KOPT-K1 (cell line): ENCODE measurements at regions not wholly inside any gene's neighbourhood (a gene's known extent, or its start where the extent isn't known, plus 50 kb on each side); places are given as distances from the start of the nearest gene placed in this dataset.
"Not testable (repeated sequence)": the region's sequence is repeated elsewhere in the genome, so short reads cannot be mapped to it uniquely, and the experiment has no call there.

Experiments
- H3K27ac ChIP-seq: fragments of 200-600 bp; sonication (generic); 2 replicates; pipeline ENCODE4 v1.5.1; 2016; ENCODE audit warnings: antibody characterized with exemption, mild to moderate bottlenecking, low read depth, low read length; ENCODE audit not compliant: poor library complexity, severe bottlenecking
- H3K36me3 ChIP-seq: fragments of 200-600 bp; sonication (generic); 2 replicates; pipeline ENCODE4 v1.5.1; 2017; ENCODE audit warnings: antibody characterized with exemption, mild to moderate bottlenecking, low read length, moderate library complexity; ENCODE audit not compliant: insufficient read depth
- H3K9me3 ChIP-seq: fragments of 200-600 bp; sonication (generic); 2 replicates; pipeline ENCODE4 v1.5.1; 2017; ENCODE audit warnings: antibody characterized with exemption, low read length, mild to moderate bottlenecking; ENCODE audit not compliant: insufficient read depth, poor library complexity, severe bottlenecking

DNA sequence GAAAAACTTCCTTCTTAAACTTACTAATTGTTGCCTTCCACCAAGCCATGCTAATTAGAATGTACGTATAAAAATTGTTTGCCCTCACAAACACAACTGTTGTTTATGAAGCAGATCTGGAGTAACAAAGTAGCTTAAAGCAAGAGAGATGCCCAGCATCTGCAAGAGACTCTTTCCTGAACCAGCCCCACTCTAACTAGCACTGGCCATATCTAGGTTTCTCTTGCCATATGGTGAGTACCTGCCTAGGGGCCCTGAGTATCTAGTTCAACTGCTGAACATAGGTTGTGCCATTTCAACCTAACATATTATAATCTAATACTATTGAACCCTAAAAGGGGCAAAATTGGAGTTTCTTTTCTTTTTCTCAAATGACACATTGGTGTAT is 883.4 kb upstream of the B3GALT2 start:
- no peak overlapping the region for H3K27ac ChIP-seq
- H3K36me3 ChIP-seq = no peaks in the 10 kb centered on the region
- H3K9me3 ChIP-seq = no peaks in the 10 kb centered on the region

DNA sequence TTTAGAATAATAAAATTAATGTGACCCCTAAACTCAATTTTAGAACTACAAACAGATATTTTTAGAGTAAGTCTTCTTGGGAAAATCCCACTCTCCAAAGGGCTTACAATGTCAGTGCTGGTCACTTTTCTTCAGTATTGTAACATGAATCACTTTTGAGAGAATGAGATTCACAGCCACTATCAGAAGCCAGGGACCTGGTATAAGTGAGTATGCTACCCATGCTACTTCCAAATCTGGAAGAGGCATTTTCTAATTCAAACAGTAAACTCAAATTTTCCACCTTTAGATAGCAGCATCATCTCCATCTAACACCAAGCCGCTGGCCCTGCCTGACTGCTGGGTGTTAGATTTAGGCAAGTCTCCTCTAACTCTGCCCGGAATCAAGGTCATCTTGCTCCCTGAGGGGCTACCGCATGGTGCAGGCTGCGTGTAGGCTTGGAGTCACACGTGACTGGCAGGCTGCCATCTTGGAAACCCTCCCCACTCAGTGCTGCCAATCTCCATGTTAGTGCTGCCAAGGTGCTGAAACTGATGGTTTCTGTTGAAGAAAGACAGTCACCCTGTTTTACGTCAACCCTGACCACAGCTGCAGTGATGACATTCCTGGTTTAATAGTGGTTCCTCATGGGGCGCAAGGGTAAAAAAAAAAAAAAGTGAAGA is 882.9 kb upstream of the B3GALT2 start:
- Histone ChIP-seq H3K27ac (no peak overlapping the region), H3K9me3 (no peaks in the 10 kb centered on the region), H3K36me3 (no peaks in the 10 kb centered on the region)

- no peaks in the 10 kb centered on the region for H3K36me3 ChIP-seq
- no peak overlapping the region for H3K27ac ChIP-seq
- no peaks in the 10 kb centered on the region for H3K9me3 ChIP-seq
Measured at GRCh38 chr1:194068446-194069167, 882.2 kb upstream of the B3GALT2 start.

GRCh38 chr1:194067772-194068171 is 881.4 kb upstream of the B3GALT2 start:
- Histone ChIP-seq H3K27ac (no peak overlapping the region), H3K9me3 (no peaks in the 10 kb centered on the region), H3K36me3 (no peaks in the 10 kb centered on the region)

DNA sequence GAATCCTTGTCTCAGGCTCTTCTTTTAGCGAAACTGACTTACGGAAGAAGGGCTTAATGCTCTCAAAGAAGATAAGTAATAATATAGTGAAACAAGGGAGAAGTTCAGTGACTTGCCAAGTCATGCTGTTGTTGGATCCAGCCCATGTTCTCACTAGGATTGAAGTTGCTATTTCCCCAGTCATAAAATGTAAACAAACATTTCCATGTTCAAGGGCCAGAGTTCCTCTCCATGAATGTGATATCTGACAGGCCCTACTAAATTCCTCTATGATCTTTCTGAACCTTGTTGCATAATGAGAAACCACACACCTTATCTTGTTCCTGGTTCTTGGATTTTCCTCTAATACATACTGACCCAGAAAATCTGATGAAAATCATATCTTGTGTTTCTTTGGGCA is 876.5 kb upstream of the B3GALT2 start:
- H3K27ac ChIP-seq = no peak overlapping the region
- H3K9me3 ChIP-seq = peaks cover 8% of the 10 kb centered on the region
- H3K36me3 ChIP-seq = no peaks in the 10 kb centered on the region

- H3K27ac ChIP-seq = no peak overlapping the region
- peaks cover 8% of the 10 kb centered on the region for H3K9me3 ChIP-seq
- no peaks in the 10 kb centered on the region for H3K36me3 ChIP-seq
Measured at GRCh38 chr1:194062526-194062925, 876.1 kb upstream of the B3GALT2 start.

- Histone ChIP-seq H3K9me3 (peaks cover 8% of the 10 kb centered on the region), H3K27ac (no peak overlapping the region), H3K36me3 (no peaks in the 10 kb centered on the region)
Measured at GRCh38 chr1:194060481-194060880, 874.1 kb upstream of the B3GALT2 start.

DNA sequence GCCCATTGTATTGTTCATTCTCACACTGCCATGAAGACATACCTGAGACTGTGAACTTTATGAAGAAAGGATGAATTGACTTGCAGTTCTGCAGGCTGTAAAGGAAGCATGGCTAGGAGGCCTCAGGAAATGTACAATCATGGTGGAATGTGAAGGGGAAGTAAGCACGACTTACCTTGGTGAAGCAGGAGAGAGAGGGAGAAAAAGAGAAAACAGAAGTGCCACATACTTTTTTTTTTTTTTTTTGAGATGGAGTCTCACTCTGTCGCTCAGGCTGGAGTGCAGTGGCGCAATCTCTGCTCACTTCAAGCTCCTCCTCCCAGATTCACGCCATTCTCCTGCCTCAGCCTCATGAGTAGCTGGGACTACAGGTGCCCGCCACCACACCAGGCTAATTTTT is 871.9 kb upstream of the B3GALT2 start:
- H3K27ac ChIP-seq, H3K9me3 ChIP-seq, H3K36me3 ChIP-seq: not testable (repeated sequence)

GRCh38 chr1:194056169-194056568 is 869.8 kb upstream of the B3GALT2 start:
- no peaks in the 10 kb centered on the region for H3K36me3 ChIP-seq
- H3K27ac ChIP-seq = no peak overlapping the region
- H3K9me3 ChIP-seq = peaks cover 8% of the 10 kb centered on the region

GRCh38 chr1:194055536-194055935 is 869.1 kb upstream of the B3GALT2 start:
- Histone ChIP-seq H3K9me3 (peaks cover 8% of the 10 kb centered on the region), H3K36me3 (no peaks in the 10 kb centered on the region), H3K27ac (no peak overlapping the region)

DNA sequence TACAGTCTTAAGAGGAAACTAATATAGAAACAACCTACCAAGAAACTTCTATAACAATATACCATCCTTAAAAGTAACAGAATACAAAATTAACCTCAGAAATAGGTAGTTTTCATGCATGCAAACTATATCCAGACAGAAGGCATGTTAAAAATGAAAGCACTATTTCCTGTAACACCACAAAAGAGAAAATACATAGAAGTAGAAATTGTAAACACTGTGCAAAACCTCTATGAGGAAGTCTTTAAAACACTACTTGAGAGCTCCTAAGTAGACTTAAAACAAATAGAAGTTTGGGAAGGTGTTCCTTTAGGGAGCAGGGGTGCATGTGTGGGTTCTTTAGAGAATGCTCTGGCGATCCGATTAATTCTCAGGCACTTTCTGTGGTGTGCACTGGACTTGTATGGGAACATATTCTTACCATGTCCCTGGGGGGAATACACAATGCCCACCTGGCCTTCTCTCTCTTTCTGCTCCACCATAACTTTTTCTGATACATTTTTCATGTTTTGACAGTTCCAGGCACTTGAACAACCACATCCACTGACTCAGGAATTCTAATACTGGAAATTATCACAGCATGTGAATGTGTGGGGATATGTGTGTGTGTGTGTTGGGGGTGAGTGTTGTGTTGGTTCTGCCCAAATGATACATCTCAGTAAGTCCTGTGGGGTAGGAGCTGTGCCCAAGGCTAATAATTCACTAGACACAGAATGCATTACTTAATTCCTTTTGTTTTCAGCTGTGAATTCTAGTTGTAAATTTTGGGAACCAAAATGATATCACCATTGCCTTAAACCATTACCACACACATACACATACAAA is 866.3 kb upstream of the B3GALT2 start:
- Histone ChIP-seq H3K9me3 (no peaks in the 10 kb centered on the region), H3K27ac (peak overlapping the region; percentile 19), H3K36me3 (no peaks in the 10 kb centered on the region)

GRCh38 chr1:194047921-194048320 is 861.5 kb upstream of the B3GALT2 start:
- Histone ChIP-seq H3K9me3 (no peaks in the 10 kb centered on the region), H3K36me3 (no peaks in the 10 kb centered on the region), H3K27ac (no peak overlapping the region)

DNA sequence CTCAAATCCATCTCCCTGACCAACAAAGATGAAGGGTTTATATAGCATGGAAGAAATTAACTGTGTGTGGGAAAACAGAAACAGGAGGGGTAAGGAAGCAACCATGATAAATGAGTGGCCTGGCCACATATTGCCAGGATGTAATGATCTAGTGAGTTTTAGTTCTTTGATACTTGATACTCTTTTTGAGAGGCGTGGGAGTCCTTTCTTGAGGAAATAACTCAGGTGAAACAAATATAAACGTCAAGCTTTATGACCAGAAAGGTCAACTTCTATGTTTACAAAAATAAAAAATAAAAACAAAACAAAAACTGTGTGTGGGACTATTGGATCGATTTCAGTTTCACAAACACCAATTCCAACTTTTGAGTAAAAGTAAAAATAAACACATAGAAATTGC is 860.8 kb upstream of the B3GALT2 start:
- H3K36me3 ChIP-seq = no peaks in the 10 kb centered on the region
- no peaks in the 10 kb centered on the region for H3K9me3 ChIP-seq
- H3K27ac ChIP-seq = no peak overlapping the region

GRCh38 chr1:194045416-194045815 is 859.0 kb upstream of the B3GALT2 start:
- Histone ChIP-seq H3K9me3 (no peaks in the 10 kb centered on the region), H3K36me3 (no peaks in the 10 kb centered on the region), H3K27ac (no peak overlapping the region)

DNA sequence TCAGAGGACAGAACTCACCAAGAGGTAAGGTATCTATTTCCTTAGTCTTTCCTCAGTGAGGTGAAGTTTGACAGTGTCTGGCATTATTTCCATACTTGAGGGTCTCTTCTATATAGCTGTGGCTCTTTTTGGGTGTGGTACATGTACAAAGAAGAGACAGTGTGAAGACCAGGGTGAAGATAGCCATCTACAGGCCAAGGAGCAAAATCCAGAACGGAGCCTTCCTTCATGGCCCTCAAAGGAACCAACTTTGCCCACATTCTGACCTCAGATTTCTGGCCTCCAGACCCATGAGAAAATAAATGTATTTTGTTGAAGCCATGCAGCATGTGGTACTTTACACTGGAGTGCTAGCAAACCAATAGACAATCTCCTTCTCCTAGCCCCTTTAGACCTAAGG is 858.5 kb upstream of the B3GALT2 start:
- Histone ChIP-seq H3K36me3 (no peaks in the 10 kb centered on the region), H3K27ac (no peak overlapping the region), H3K9me3 (no peaks in the 10 kb centered on the region)
